A549 (cell line): ENCODE measurements at regions not wholly inside any gene's neighbourhood (a gene's known extent, or its start where the extent isn't known, plus 50 kb on each side); places are given as distances from the start of the nearest gene placed in this dataset.
"Not testable (repeated sequence)": the region's sequence is repeated elsewhere in the genome, so short reads cannot be mapped to it uniquely, and the experiment has no call there.

Experiments
- ATAC-seq, 2 experiments: fragments of 200-7000 bp in 1 of 2; fragments of >200 bp in 1 of 2; cut with Nextera tagmentation in 1 of 2; cut with Tn5 transposase in 1 of 2; 3 replicates each; pipeline versions ENCODE4 v1.8.0 to v1.9.1; 2018 to 2020; ENCODE audit warnings: mild to moderate bottlenecking in 1 of 2, moderate library complexity in 1 of 2
- CTCF ChIA-PET: fragments of 300-600 bp; sonication (Branson Sonifier 250); formaldehyde crosslinking; extraction: SDS; loops from one replicate; lab custom pipeline; 2021; ENCODE audit warnings: antibody characterized with exemption, inconsistent platforms; lab: Yijun Ruan, JAX
- POLR2A ChIA-PET: fragments of 350-600 bp; formaldehyde crosslinking; extraction: SDS; loops from one replicate; lab custom pipeline; 2021; ENCODE audit warnings: antibody characterized with exemption, inconsistent platforms; lab: Yijun Ruan, JAX
- DNase-seq, 2 experiments: peaks; one replicate each; pipeline versions ENCODE4 v3.0.0 to v3.0.0-alpha.2; 2011 to 2016; ENCODE audit warnings: low read depth in 1 of 2, low spot score in 1 of 2
- FAIRE-seq: peaks from 2 replicates; lab custom pipeline; 2011; peaks lifted over from hg19 to GRCh38; lab: Jason Lieb, UNC
- H3K27ac ChIP-seq, 2 experiments: fragments of >200 bp; sonication (Bioruptor Twin); formaldehyde crosslinking; 3 replicates each; pipeline ENCODE4 v1.5.1; 2016 to 2017
- H3K4me1 ChIP-seq: fragments of >200 bp; sonication (Bioruptor Twin); formaldehyde crosslinking; 3 replicates; pipeline ENCODE4 v1.6.1; 2016
- H3K4me2 ChIP-seq: fragments of >200 bp; sonication (Bioruptor Twin); formaldehyde crosslinking; 3 replicates; pipeline ENCODE4 v1.6.1; 2016
- H3K4me3 ChIP-seq: fragments of >200 bp; sonication (Bioruptor Twin); formaldehyde crosslinking; 3 replicates; pipeline ENCODE4 v1.5.1; 2016
- H3K9me3 ChIP-seq: fragments of >200 bp; sonication (Bioruptor Twin); formaldehyde crosslinking; 3 replicates; pipeline ENCODE4 v1.6.1; 2016
- BHLHE40 ChIP-seq: IDR thresholded peaks from 2 replicates; pipeline ENCODE4 v1.6.1; 2012; ENCODE audit warnings: low read depth, low read length, inconsistent platforms
- CBX2 ChIP-seq: fragments of 200-600 bp; sonication (generic); IDR thresholded peaks from 2 replicates; pipeline ENCODE4 v1.6.1; 2016; ENCODE audit warnings: low read depth, mild to moderate bottlenecking, borderline replicate concordance
- ELK1 ChIP-seq: fragments of 150-350 bp; IDR thresholded peaks from 2 replicates; pipeline ENCODE4 v1.6.1; 2014; ENCODE audit warnings: low read depth, mild to moderate bottlenecking, low read length
- EP300 ChIP-seq, 2 experiments: fragments of >200 bp; sonication (Bioruptor Twin); formaldehyde crosslinking; IDR thresholded peaks; 2 replicates in 1 of 2; 3 replicates in 1 of 2; pipeline ENCODE4 v1.6.1; 2016 to 2017
- ESRRA ChIP-seq: fragments of 150-350 bp; IDR thresholded peaks from 2 replicates; pipeline ENCODE4 v1.6.1; 2014; ENCODE audit warnings: mild to moderate bottlenecking, low read length, borderline replicate concordance
- FOSB ChIP-seq: fragments of 250-450 bp; sonication (Bioruptor Pico); IDR thresholded peaks from 2 replicates; pipeline ENCODE4 v1.5.0; 2020; ENCODE audit warnings: mild to moderate bottlenecking, moderate library complexity
- FOSL2 ChIP-seq, 2 experiments: fragments of 450-650 bp in 1 of 2; fragments of >200 bp in 1 of 2; sonication (Bioruptor Twin) in 1 of 2; formaldehyde crosslinking; IDR thresholded peaks; 2 replicates each; pipeline versions ENCODE4 v1.5.0 to v1.6.1; 2016 to 2020; ENCODE audit warnings: mild to moderate bottlenecking in 1 of 2, moderate library complexity in 1 of 2
- JUNB ChIP-seq: fragments of >200 bp; sonication (Bioruptor Twin); formaldehyde crosslinking; IDR thresholded peaks from 2 replicates; pipeline ENCODE4 v1.6.1; 2016
- MAFK ChIP-seq: fragments of 450-650 bp; IDR thresholded peaks from 2 replicates; pipeline ENCODE4 v1.6.1; 2014; ENCODE audit not compliant: partially characterized antibody
- NFE2L2 ChIP-seq: fragments of 150-350 bp; conservative IDR thresholded peaks from 2 replicates; pipeline ENCODE4 v1.6.1; 2014; ENCODE audit warnings: low read length
- PHF8 ChIP-seq: fragments of 200-600 bp; sonication (generic); IDR thresholded peaks from 2 replicates; pipeline ENCODE4 v1.6.1; 2016; ENCODE audit warnings: low read depth, mild to moderate bottlenecking, antibody characterized with exemption, moderate library complexity, borderline replicate concordance
- POLR2A ChIP-seq: IDR thresholded peaks from 2 replicates; pipeline ENCODE4 v1.6.1; 2012; ENCODE audit warnings: mild to moderate bottlenecking, low read length
- RAD21 ChIP-seq, 2 experiments: fragments of >200 bp in 1 of 2; sonication (Bioruptor Twin) in 1 of 2; formaldehyde crosslinking in 1 of 2; IDR thresholded peaks in 1 of 2; conservative IDR thresholded peaks in 1 of 2; 2 replicates in 1 of 2; 3 replicates in 1 of 2; pipeline ENCODE4 v1.6.1; 2012 to 2018; ENCODE audit warnings: inconsistent platforms in 1 of 2
- RCOR1 ChIP-seq: fragments of 150-350 bp; IDR thresholded peaks from 2 replicates; pipeline ENCODE4 v1.6.1; 2014; ENCODE audit warnings: antibody characterized with exemption, low read length, low read depth
- RNF2 ChIP-seq: fragments of 200-600 bp; sonication (generic); IDR thresholded peaks from 2 replicates; pipeline ENCODE4 v1.6.1; 2016; ENCODE audit warnings: low read depth, mild to moderate bottlenecking, antibody characterized with exemption, moderate library complexity, borderline replicate concordance
- SREBF2 ChIP-seq: fragments of 450-650 bp; IDR thresholded peaks from 2 replicates; pipeline ENCODE4 v1.6.1; 2014; ENCODE audit warnings: mild to moderate bottlenecking, moderate library complexity
- TFCP2L1 ChIP-seq: fragments of 250-450 bp; sonication (Bioruptor Pico); IDR thresholded peaks from 2 replicates; pipeline ENCODE4 v1.5.0; 2021; ENCODE audit warnings: mild to moderate bottlenecking
- ZFP36 ChIP-seq: fragments of 450-650 bp; IDR thresholded peaks from 2 replicates; pipeline ENCODE4 v1.6.1; 2014; ENCODE audit warnings: borderline replicate concordance; ENCODE audit not compliant: partially characterized antibody
- WGBS: methylation state at CpG from one replicate; pipeline ENCODE4 v1.1.6; 2017; ENCODE audit errors: missing lambda C conversion rate; 5-methylcytosine and 5-hydroxymethylcytosine counted together

DNA sequence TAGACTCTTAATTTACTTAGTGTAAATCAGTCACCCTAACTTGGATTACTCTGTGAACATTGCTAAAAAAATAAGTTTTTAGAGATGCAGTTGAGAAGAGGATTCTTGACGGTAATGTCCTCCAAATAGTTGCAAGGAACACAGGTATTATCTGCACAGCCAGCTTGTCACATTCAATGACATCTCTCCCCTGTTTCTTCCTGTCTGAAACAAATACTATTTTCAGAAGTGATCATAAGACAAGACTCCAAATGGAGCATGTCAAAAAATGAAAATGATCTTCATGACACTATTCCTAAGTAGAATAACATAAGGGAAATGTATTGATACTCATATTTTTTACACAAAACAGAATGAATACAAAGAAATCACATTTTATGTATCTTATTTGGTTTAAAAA is 227.9 kb upstream of the CHD1 start (continued):
- TF ChIP-seq PHF8: no peak
- no peak for TF ChIP-seq RCOR1
- no peak for TF ChIP-seq NFE2L2
- no peak for TF ChIP-seq ESRRA
- TF ChIP-seq CBX2: no peak
- TF ChIP-seq SREBF2: no peak
- no peak for TF ChIP-seq TFCP2L1 (CRISPR knock-in tag)

DNA sequence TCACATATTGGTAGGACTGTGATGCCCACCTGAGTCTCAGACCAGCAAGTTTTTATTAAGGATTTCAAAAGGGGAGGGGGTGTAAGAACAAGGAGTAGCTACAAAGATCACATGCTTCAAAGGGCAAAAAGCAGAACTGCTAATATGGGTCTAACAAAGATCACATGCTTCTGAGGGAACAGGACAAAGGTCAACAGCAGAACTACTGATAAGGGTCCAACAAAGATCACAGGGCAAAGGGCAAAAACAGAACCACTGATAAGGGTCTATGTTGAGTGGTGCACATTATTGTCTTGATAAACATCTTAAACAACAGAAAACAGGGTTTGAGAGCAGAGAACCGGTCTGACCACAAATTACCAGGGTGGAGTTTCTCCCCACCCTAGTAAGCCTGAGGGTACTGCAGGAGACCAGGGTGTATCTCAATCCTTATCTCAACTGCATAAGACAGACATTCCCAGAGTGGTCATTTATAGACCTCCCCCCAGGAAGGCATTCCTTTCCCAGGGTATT is 214.5 kb upstream of the CHD1 start:
- H3K27ac ChIP-seq, DNase-seq, H3K4me2 ChIP-seq, CTCF ChIA-PET, H3K4me3 ChIP-seq, H3K9me3 ChIP-seq, POLR2A ChIA-PET, H3K4me1 ChIP-seq, FAIRE-seq, ATAC-seq: not testable (repeated sequence)
- 0% methylated on average over 1 of the region's 1 CpG for WGBS

DNA sequence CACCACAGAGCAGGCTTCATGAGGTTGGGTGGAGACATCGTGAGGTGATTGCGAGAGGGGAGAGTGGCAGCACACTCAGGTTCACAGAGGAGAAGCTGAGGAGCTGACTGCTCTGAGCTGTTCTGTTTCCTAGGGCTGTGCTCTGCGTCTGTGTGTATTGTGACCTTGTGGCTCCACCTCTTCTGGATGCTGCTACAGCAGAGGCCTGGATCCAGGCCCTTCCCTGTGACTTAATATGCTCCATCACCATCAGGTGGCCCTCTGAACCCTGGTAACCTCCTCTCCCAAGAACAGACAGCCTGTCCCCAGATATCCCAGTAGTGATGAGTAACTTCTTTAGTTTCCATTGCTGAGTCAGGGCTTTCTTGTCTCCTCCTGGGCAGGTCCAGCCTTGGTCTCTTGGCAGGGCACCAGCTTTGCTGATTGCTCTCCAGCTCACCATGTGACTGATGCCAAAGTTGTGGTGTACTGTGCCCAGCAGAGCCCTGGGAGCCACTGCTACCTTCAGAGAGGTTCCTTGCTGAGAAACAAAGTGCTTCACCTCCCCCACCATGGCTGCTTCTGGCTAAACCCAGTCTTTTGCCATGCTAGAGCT is 212.8 kb upstream of the CHD1 start:
- CTCF ChIA-PET: interaction anchor here (1.2 kb wide), 1 partner anchor 8 kb away, joined by 3 read pairs; no protein-coding TSS in a partner anchor
- ATAC-seq (peak in 1 of 2 experiments; percentile 24; a peak in 1 of 6 replicates), DNase-seq (peak in 1 of 2 experiments; percentile 16), FAIRE-seq (no peak)
- H3K9me3 ChIP-seq: no peaks in the 10 kb centered on the region
- 7% methylated on average over 3 of the region's 3 CpGs for WGBS
- H3K27ac ChIP-seq: no peak overlapping the region
- H3K4me2 ChIP-seq: no peak overlapping the region
- POLR2A ChIA-PET: no interaction called here
- H3K4me3 ChIP-seq: no peak overlapping the region
- H3K4me1 ChIP-seq: no peaks in the 10 kb centered on the region
- TF ChIP-seq RNF2: no peak
- TF ChIP-seq JUNB: no peak
- TF ChIP-seq MAFK: peak; percentile 58
- TF ChIP-seq ZFP36: no peak
- no peak for TF ChIP-seq RAD21 (conservative IDR thresholded peaks at IDR 0.05 in 1 of 2, IDR thresholded peaks at IDR 0.05 in 1 of 2)
- TF ChIP-seq FOSB: no peak
- TF ChIP-seq BHLHE40: no peak

- ChIA-PET CTCF (no interaction called here), POLR2A (no interaction called here)
- Histone ChIP-seq H3K4me2 (no peak overlapping the region), H3K9me3 (no peaks in the 10 kb centered on the region), H3K4me1 (no peaks in the 10 kb centered on the region), H3K4me3 (no peak overlapping the region), H3K27ac (no peak overlapping the region)
- no peak for DNase-seq
- ATAC-seq: no peak
- TF ChIP-seq FOSL2 (IDR thresholded peaks at IDR 0.05) (no peak), FOSL2 (CRISPR knock-in tag; IDR thresholded peaks at IDR 0.05) (no peak), ELK1 (no peak)
- WGBS: 18% methylated on average over 10 of the region's 10 CpGs
- no peak for FAIRE-seq
These were observed 210.1 kb upstream of the CHD1 start for GRCh38 chr5:99138911-99139310.

GRCh38 chr5:99133921-99134320 is 205.1 kb upstream of the CHD1 start:
- WGBS: 27% methylated on average over 4 of the region's 4 CpGs
- FAIRE-seq (no peak), DNase-seq (no peak), ATAC-seq (no peak)
- Histone ChIP-seq H3K4me3 (no peak overlapping the region), H3K4me1 (no peaks in the 10 kb centered on the region), H3K27ac (no peak overlapping the region), H3K4me2 (no peak overlapping the region), H3K9me3 (no peaks in the 10 kb centered on the region)
- ChIA-PET CTCF (no interaction called here), POLR2A (no interaction called here)
- TF ChIP-seq EP300 (IDR thresholded peaks at IDR 0.05): no peak
- TF ChIP-seq FOSB: no peak
- TF ChIP-seq POLR2A: no peak
